ENCODE measurements at regions not wholly inside any gene's neighbourhood (a gene's known extent, or its start where the extent isn't known, plus 50 kb on each side); places are given as distances from the start of the nearest gene placed in this dataset.

DNA sequence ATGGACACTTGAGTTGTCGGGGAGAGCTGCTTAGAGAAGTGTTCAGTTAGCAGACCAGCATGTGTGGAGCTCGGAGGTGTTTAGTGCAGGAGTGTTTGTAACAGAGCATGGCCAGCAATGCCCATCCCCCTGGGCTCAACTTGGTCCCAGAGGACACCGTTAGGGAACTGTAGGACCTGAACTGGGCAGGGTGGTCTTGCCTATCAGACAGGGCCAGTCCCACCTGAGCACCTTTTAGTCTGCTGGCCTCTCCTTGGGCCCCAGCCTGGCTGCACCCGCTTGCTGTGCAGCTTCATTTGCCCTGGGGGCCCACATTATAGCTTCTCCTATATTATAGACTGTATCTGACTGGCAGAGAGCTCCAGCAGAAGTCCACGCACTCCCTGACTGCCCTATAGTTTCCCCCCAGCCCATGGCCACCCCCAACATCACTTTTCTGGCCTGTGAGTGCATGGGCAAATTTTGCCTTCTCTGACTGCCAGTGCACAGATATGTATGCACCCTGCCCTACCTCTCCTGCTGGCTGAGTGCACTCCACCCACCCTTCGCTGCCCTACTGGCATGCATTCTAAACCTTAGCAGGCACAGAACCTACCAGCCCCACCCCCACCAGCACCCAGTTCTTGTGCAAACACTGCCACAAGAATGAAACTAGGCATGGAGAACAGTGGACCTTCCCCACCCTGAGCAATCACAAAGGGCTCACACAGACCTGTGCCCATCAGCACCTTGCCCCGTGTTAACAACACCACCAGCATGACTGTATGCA is 1030.6 kb upstream of the GHITM start:
- peaks cover 11 to 13% of the 10 kb centered on the region in 2 experiments; a peak in 3 of 4 replicates for H3K9me3 ChIP-seq (ENCODE audit: control insufficient read depth in 1 of 2, insufficient read depth in 1 of 2, low read depth in 1 of 2, low read length in 2 of 2)
- H3K27me3 ChIP-seq (ENCODE audit: insufficient read depth, low read length) = no peaks in the 10 kb centered on the region
- no peak overlapping the region for H3K4me2 ChIP-seq (ENCODE audit: low read length)
- H3K9ac ChIP-seq (ENCODE audit: low read length) = no peak overlapping the region
- DNase-seq (ENCODE audit: low read depth, low spot score) = no peak
- no peaks in the 10 kb centered on the region for H3K79me2 ChIP-seq (ENCODE audit: insufficient read depth, low read length)
- no peak overlapping the region for H3K4me3 ChIP-seq (replicated peaks in 1 of 2; ENCODE audit: low read depth in 1 of 2, low read length in 2 of 2)
- RAD21 ChIA-PET (ENCODE audit: low non-redundant PET in 1 of 2, low total read pairs in 2 of 2, uncharacterized antibody in 2 of 2, unreplicated experiment in 2 of 2) = no interaction called here
- no peaks in the 10 kb centered on the region for H3K36me3 ChIP-seq (ENCODE audit: control insufficient read depth in 1 of 2, insufficient read depth in 2 of 2, low read length in 2 of 2)
- no peaks in the 10 kb centered on the region for H4K20me1 ChIP-seq (ENCODE audit: insufficient read depth)
- ATAC-seq = no peak
- POLR2A ChIA-PET = no interaction called here
- H3K9me2 ChIP-seq (ENCODE audit: insufficient read depth) = no peaks in the 10 kb centered on the region
- BruUV-seq (replicated peaks) = no TSS peak
- H3K27ac ChIP-seq (ENCODE audit: low read depth, low read length) = no peak overlapping the region
- intact Hi-C loops (cut with micrococcal nuclease) = no loop called here
- TF ChIP-seq FOSL1 (IDR thresholded peaks at IDR 0.05; ENCODE audit: low read depth) (no peak), SIN3A (IDR thresholded peaks at IDR 0.05; ENCODE audit: low read depth) (no peak), CEBPB (IDR thresholded peaks at IDR 0.05; ENCODE audit: low read depth) (no peak), CBX3 (IDR thresholded peaks at IDR 0.05; ENCODE audit: low read depth) (no peak), RAD21 (IDR thresholded peaks at IDR 0.05; ENCODE audit: low read depth) (no peak), SP1 (IDR thresholded peaks at IDR 0.05; ENCODE audit: low read depth) (no peak), ZNF274 (IDR thresholded peaks at IDR 0.05; ENCODE audit: low read depth, low read length) (no peak), POLR2AphosphoS5 (IDR thresholded peaks at IDR 0.05; ENCODE audit: low read depth, low read length) (no peak), POLR2A (IDR thresholded peaks at IDR 0.05; ENCODE audit: borderline replicate concordance, extremely low read depth, insufficient read depth, insufficient read length) (no peak), EZH2 (IDR thresholded peaks at IDR 0.05) (no peak), JUND (IDR thresholded peaks at IDR 0.05) (no peak), EGR1 (IDR thresholded peaks at IDR 0.05; ENCODE audit: low read depth) (no peak), YY1 (IDR thresholded peaks at IDR 0.05; ENCODE audit: extremely low read depth, insufficient replicate concordance, low read depth, low read length) (no peak), SRF (IDR thresholded peaks at IDR 0.05; ENCODE audit: low read depth) (no peak)
- TF ChIP-seq, protein P1, sequence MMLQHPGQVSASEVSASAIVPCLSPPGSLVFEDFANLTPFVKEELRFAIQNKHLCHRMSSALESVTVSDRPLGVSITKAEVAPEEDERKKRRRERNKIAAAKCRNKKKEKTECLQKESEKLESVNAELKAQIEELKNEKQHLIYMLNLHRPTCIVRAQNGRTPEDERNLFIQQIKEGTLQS (IDR thresholded peaks at IDR 0.05) = no peak
- TF ChIP-seq, protein P2, sequence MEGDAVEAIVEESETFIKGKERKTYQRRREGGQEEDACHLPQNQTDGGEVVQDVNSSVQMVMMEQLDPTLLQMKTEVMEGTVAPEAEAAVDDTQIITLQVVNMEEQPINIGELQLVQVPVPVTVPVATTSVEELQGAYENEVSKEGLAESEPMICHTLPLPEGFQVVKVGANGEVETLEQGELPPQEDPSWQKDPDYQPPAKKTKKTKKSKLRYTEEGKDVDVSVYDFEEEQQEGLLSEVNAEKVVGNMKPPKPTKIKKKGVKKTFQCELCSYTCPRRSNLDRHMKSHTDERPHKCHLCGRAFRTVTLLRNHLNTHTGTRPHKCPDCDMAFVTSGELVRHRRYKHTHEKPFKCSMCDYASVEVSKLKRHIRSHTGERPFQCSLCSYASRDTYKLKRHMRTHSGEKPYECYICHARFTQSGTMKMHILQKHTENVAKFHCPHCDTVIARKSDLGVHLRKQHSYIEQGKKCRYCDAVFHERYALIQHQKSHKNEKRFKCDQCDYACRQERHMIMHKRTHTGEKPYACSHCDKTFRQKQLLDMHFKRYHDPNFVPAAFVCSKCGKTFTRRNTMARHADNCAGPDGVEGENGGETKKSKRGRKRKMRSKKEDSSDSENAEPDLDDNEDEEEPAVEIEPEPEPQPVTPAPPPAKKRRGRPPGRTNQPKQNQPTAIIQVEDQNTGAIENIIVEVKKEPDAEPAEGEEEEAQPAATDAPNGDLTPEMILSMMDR (IDR thresholded peaks at IDR 0.05 in 2 of 3, conservative IDR thresholded peaks at IDR 0.05 in 1 of 3; ENCODE audit: borderline replicate concordance in 1 of 3, insufficient read depth in 1 of 3, low read depth in 2 of 3, low read length in 2 of 3) = no peak
- TF ChIP-seq, protein P3, sequence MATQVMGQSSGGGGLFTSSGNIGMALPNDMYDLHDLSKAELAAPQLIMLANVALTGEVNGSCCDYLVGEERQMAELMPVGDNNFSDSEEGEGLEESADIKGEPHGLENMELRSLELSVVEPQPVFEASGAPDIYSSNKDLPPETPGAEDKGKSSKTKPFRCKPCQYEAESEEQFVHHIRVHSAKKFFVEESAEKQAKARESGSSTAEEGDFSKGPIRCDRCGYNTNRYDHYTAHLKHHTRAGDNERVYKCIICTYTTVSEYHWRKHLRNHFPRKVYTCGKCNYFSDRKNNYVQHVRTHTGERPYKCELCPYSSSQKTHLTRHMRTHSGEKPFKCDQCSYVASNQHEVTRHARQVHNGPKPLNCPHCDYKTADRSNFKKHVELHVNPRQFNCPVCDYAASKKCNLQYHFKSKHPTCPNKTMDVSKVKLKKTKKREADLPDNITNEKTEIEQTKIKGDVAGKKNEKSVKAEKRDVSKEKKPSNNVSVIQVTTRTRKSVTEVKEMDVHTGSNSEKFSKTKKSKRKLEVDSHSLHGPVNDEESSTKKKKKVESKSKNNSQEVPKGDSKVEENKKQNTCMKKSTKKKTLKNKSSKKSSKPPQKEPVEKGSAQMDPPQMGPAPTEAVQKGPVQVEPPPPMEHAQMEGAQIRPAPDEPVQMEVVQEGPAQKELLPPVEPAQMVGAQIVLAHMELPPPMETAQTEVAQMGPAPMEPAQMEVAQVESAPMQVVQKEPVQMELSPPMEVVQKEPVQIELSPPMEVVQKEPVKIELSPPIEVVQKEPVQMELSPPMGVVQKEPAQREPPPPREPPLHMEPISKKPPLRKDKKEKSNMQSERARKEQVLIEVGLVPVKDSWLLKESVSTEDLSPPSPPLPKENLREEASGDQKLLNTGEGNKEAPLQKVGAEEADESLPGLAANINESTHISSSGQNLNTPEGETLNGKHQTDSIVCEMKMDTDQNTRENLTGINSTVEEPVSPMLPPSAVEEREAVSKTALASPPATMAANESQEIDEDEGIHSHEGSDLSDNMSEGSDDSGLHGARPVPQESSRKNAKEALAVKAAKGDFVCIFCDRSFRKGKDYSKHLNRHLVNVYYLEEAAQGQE (IDR thresholded peaks at IDR 0.05; ENCODE audit: low read depth) = no peak
- TF ChIP-seq, protein P4, sequence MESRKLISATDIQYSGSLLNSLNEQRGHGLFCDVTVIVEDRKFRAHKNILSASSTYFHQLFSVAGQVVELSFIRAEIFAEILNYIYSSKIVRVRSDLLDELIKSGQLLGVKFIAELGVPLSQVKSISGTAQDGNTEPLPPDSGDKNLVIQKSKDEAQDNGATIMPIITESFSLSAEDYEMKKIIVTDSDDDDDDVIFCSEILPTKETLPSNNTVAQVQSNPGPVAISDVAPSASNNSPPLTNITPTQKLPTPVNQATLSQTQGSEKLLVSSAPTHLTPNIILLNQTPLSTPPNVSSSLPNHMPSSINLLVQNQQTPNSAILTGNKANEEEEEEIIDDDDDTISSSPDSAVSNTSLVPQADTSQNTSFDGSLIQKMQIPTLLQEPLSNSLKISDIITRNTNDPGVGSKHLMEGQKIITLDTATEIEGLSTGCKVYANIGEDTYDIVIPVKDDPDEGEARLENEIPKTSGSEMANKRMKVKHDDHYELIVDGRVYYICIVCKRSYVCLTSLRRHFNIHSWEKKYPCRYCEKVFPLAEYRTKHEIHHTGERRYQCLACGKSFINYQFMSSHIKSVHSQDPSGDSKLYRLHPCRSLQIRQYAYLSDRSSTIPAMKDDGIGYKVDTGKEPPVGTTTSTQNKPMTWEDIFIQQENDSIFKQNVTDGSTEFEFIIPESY (IDR thresholded peaks at IDR 0.05; ENCODE audit: extremely low read depth, insufficient replicate concordance, low read length) = no peak
- CTCF ChIA-PET = no interaction called here
- no peaks in the 10 kb centered on the region for H3K4me1 ChIP-seq (ENCODE audit: control insufficient read depth in 1 of 2, insufficient read depth in 2 of 2, low read length in 2 of 2)
- H2AFZ ChIP-seq (ENCODE audit: low read depth, low read length, poor library complexity, severe bottlenecking) = no peak overlapping the region

Data from HCT116 (cell line).